Hepatocyte (in vitro differentiated cells): ENCODE measurements at regions not wholly inside any gene's neighbourhood (a gene's known extent, or its start where the extent isn't known, plus 50 kb on each side); places are given as distances from the start of the nearest gene placed in this dataset.

ENCODE experiments used
- DNase-seq: peaks from one replicate; pipeline ENCODE4 v3.0.0-alpha.2; 2016; ENCODE audit warnings: low spot score
- H2AFZ ChIP-seq: fragments of 200-600 bp; sonication (generic); 2 replicates; pipeline ENCODE4 v1.6.0; 2016; ENCODE audit warnings: antibody characterized with exemption, mild to moderate bottlenecking
- H3K27ac ChIP-seq: fragments of 200-600 bp; sonication (generic); 2 replicates; pipeline ENCODE4 v1.5.1; 2016; ENCODE audit warnings: mild to moderate bottlenecking
- H3K27me3 ChIP-seq: fragments of 200-600 bp; sonication (generic); 2 replicates; pipeline ENCODE4 v1.6.1; 2016
- H3K36me3 ChIP-seq: fragments of 200-600 bp; sonication (generic); replicated peaks from 2 replicates; pipeline ENCODE4 v1.5.1; 2016; ENCODE audit warnings: low read depth; ENCODE audit not compliant: insufficient read depth
- H3K4me1 ChIP-seq: fragments of 200-600 bp; sonication (generic); 2 replicates; pipeline ENCODE4 v1.5.1; 2016; ENCODE audit warnings: mild to moderate bottlenecking, moderate library complexity; ENCODE audit not compliant: insufficient read depth
- H3K4me2 ChIP-seq: fragments of 200-600 bp; sonication (generic); 2 replicates; pipeline ENCODE4 v1.6.0; 2016
- H3K4me3 ChIP-seq: fragments of 200-600 bp; sonication (generic); 2 replicates; pipeline ENCODE4 v1.5.1; 2016; ENCODE audit warnings: mild to moderate bottlenecking
- H3K79me2 ChIP-seq: fragments of 200-600 bp; sonication (generic); 2 replicates; pipeline ENCODE4 v1.6.0; 2017; ENCODE audit warnings: mild to moderate bottlenecking
- H3K9me2 ChIP-seq: fragments of 200-600 bp; sonication (generic); replicated peaks from 2 replicates; pipeline ENCODE4 v1.6.0; 2017; ENCODE audit warnings: mild to moderate bottlenecking; ENCODE audit not compliant: insufficient read depth
- H3K9me3 ChIP-seq: fragments of 200-600 bp; sonication (generic); 2 replicates; pipeline ENCODE4 v1.5.1; 2016; ENCODE audit warnings: low read depth, mild to moderate bottlenecking
- H4K20me1 ChIP-seq: fragments of 200-600 bp; sonication (generic); 2 replicates; pipeline ENCODE4 v1.6.0; 2016; ENCODE audit warnings: mild to moderate bottlenecking; ENCODE audit not compliant: insufficient read depth, poor library complexity, severe bottlenecking
- EZH2 ChIP-seq: fragments of 200-600 bp; sonication (generic); IDR thresholded peaks from 2 replicates; pipeline ENCODE4 v1.6.1; 2016; ENCODE audit warnings: antibody characterized with exemption, mild to moderate bottlenecking, borderline replicate concordance
- EZH2phosphoT487 ChIP-seq: fragments of 200-600 bp; sonication (generic); IDR thresholded peaks from one replicate; pipeline ENCODE4 v1.6.1; 2018; ENCODE audit warnings: antibody characterized with exemption, mild to moderate bottlenecking, low read depth, moderate library complexity; ENCODE audit not compliant: unreplicated experiment, severe bottlenecking
- WGBS: methylation state at CpG from one replicate; pipeline ENCODE4 v1.1.6; 2016; ENCODE audit warnings: low lambda C conversion rate; ENCODE audit errors: missing lambda C conversion rate; 5-methylcytosine and 5-hydroxymethylcytosine counted together
- TF ChIP-seq, protein P1 (sequence below): fragments of 200-600 bp; sonication (generic); IDR thresholded peaks from 2 replicates; pipeline ENCODE4 v1.5.1; 2016; ENCODE audit warnings: antibody characterized with exemption, mild to moderate bottlenecking; ENCODE audit not compliant: poor library complexity

DNA sequence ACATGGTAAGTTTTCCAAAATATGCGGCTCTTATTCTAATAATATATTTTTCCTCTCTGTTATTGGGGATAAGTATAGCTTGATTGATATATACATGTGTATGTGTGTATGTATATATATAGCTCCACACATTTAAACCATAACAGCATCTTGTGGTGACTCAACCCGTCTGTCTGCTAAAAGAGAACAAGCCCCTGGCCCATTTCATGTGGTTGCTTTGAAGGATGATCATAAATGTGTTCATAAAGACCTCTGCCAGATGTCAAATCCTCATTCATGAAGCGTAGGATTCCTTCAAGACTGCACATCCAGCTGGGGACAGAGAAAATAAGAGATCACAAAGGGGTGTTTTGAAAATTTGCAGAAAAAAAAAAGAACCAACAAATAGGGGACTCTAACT, 79.3 kb downstream of the RHOB start:
- Histone ChIP-seq H3K4me3 (no peak overlapping the region), H3K79me2 (no peaks in the 10 kb centered on the region), H3K9me3 (no peaks in the 10 kb centered on the region), H3K4me1 (peaks cover 10% of the 10 kb centered on the region), H4K20me1 (no peaks in the 10 kb centered on the region), H3K27me3 (no peaks in the 10 kb centered on the region), H3K9me2 (no peaks in the 10 kb centered on the region), H3K4me2 (no peak overlapping the region), H3K27ac (peak overlapping the region; percentile 71), H2AFZ (no peak overlapping the region), H3K36me3 (no peaks in the 10 kb centered on the region)
- TF ChIP-seq, protein P1, sequence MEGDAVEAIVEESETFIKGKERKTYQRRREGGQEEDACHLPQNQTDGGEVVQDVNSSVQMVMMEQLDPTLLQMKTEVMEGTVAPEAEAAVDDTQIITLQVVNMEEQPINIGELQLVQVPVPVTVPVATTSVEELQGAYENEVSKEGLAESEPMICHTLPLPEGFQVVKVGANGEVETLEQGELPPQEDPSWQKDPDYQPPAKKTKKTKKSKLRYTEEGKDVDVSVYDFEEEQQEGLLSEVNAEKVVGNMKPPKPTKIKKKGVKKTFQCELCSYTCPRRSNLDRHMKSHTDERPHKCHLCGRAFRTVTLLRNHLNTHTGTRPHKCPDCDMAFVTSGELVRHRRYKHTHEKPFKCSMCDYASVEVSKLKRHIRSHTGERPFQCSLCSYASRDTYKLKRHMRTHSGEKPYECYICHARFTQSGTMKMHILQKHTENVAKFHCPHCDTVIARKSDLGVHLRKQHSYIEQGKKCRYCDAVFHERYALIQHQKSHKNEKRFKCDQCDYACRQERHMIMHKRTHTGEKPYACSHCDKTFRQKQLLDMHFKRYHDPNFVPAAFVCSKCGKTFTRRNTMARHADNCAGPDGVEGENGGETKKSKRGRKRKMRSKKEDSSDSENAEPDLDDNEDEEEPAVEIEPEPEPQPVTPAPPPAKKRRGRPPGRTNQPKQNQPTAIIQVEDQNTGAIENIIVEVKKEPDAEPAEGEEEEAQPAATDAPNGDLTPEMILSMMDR = no peak
- TF ChIP-seq EZH2 = no peak
- TF ChIP-seq EZH2phosphoT487 = no peak
- WGBS = 77% methylated on average over 3 of the region's 3 CpGs
- no peak for DNase-seq

GRCh38 chr2:20526708-20527107, 79.8 kb downstream of the RHOB start:
- Histone ChIP-seq H4K20me1 (no peaks in the 10 kb centered on the region), H3K27ac (no peak overlapping the region), H3K9me3 (no peaks in the 10 kb centered on the region), H2AFZ (no peak overlapping the region), H3K36me3 (no peaks in the 10 kb centered on the region), H3K4me1 (peaks cover 10% of the 10 kb centered on the region), H3K4me3 (no peak overlapping the region), H3K79me2 (no peaks in the 10 kb centered on the region), H3K4me2 (no peak overlapping the region), H3K9me2 (no peaks in the 10 kb centered on the region), H3K27me3 (no peaks in the 10 kb centered on the region)
- DNase-seq = no peak
- 63% methylated on average over 5 of the region's 5 CpGs for WGBS
- TF ChIP-seq, protein P1 = no peak
- TF ChIP-seq EZH2 = no peak
- no peak for TF ChIP-seq EZH2phosphoT487

GRCh38 chr2:20528713-20529112, 81.8 kb downstream of the RHOB start:
- no peaks in the 10 kb centered on the region for H3K9me2 ChIP-seq
- peaks cover 16% of the 10 kb centered on the region for H3K4me1 ChIP-seq
- H3K27ac ChIP-seq = no peak overlapping the region
- H4K20me1 ChIP-seq = no peaks in the 10 kb centered on the region
- no peak for DNase-seq
- no peak overlapping the region for H2AFZ ChIP-seq
- H3K4me3 ChIP-seq = no peak overlapping the region
- H3K9me3 ChIP-seq = no peaks in the 10 kb centered on the region
- no peak overlapping the region for H3K4me2 ChIP-seq
- no peaks in the 10 kb centered on the region for H3K27me3 ChIP-seq
- TF ChIP-seq, protein P1 = no peak
- no peak for TF ChIP-seq EZH2
- no peak for TF ChIP-seq EZH2phosphoT487
- no peaks in the 10 kb centered on the region for H3K36me3 ChIP-seq
- H3K79me2 ChIP-seq = no peaks in the 10 kb centered on the region
- WGBS = 92% methylated on average over 2 of the region's 2 CpGs

- no peaks in the 10 kb centered on the region for H3K79me2 ChIP-seq
- 80% methylated on average over 6 of the region's 6 CpGs for WGBS
- no peak overlapping the region for H2AFZ ChIP-seq
- TF ChIP-seq EZH2phosphoT487 (no peak), EZH2 (no peak)
- TF ChIP-seq, protein P1 = no peak
- H3K9me2 ChIP-seq = no peaks in the 10 kb centered on the region
- no peak overlapping the region for H3K4me3 ChIP-seq
- H3K27ac ChIP-seq = no peak overlapping the region
- H3K36me3 ChIP-seq = no peaks in the 10 kb centered on the region
- DNase-seq = no peak
- no peaks in the 10 kb centered on the region for H4K20me1 ChIP-seq
- peaks cover 9% of the 10 kb centered on the region for H3K4me1 ChIP-seq
- no peaks in the 10 kb centered on the region for H3K27me3 ChIP-seq
- H3K4me2 ChIP-seq = no peak overlapping the region
- H3K9me3 ChIP-seq = no peaks in the 10 kb centered on the region
These were observed 83.6 kb downstream of the RHOB start for GRCh38 chr2:20530520-20530919.
